ENCODE measurements at regions not wholly inside any gene's neighbourhood (a gene's known extent, or its start where the extent isn't known, plus 50 kb on each side); places are given as distances from the start of the nearest gene placed in this dataset.

GRCh38 chr5:36389245-36389644 is 87.5 kb upstream of the RANBP3L start:
- TF ChIP-seq CTCF (IDR thresholded peaks at IDR 0.05; ENCODE audit: low read depth, low read length) (no peak), POLR2A (IDR thresholded peaks at IDR 0.05; ENCODE audit: extremely low read depth, insufficient read length) (no peak)
